Prostate gland (tissue), 2 donors: ENCODE measurements at regions not wholly inside any gene's neighbourhood (a gene's known extent, or its start where the extent isn't known, plus 50 kb on each side); places are given as distances from the start of the nearest gene placed in this dataset.
"Not testable (repeated sequence)": the region's sequence is repeated elsewhere in the genome, so short reads cannot be mapped to it uniquely, and the experiment has no call there.

Experiments
- DNase-seq: peaks from one replicate; pipeline ENCODE4 v3.0.0-alpha.2; 2019; ENCODE audit warnings: low spot score
- H3K27ac ChIP-seq, 2 donors: fragments of 200-600 bp; sonication (generic); 2 replicates each; pipeline ENCODE4 v1.5.1; 2017 to 2019
- H3K27me3 ChIP-seq: fragments of 200-600 bp; sonication (generic); replicated peaks from 2 replicates; pipeline ENCODE4 v1.5.1; 2019; ENCODE audit not compliant: insufficient read depth
- H3K36me3 ChIP-seq, 2 donors: fragments of 200-600 bp; sonication (generic); 1 replicate in 1 of 2; 2 replicates in 1 of 2; pipeline versions ENCODE4 v1.5.1 to v1.8.1; 2017 to 2019
- H3K4me1 ChIP-seq: fragments of 200-600 bp; sonication (generic); replicated peaks from 2 replicates; pipeline ENCODE4 v1.5.1; 2019
- H3K4me3 ChIP-seq, 2 donors: fragments of 200-600 bp; sonication (generic); 2 replicates each; pipeline ENCODE4 v1.5.1; 2017 to 2019
- H3K9me3 ChIP-seq: fragments of 200-600 bp; sonication (generic); 2 replicates; pipeline ENCODE4 v1.5.1; 2017
- POLR2A ChIP-seq: fragments of 450-650 bp; IDR thresholded peaks from one replicate; pipeline ENCODE4 v1.6.1; 2016; ENCODE audit warnings: antibody characterized with exemption, mild to moderate bottlenecking
- POLR2AphosphoS5 ChIP-seq: sonication (generic); formaldehyde crosslinking; IDR thresholded peaks from one replicate; pipeline ENCODE4 v1.6.1; 2017; ENCODE audit warnings: antibody characterized with exemption
- WGBS: methylation state at CpG from one replicate; pipeline ENCODE4 v1.1.5; 2018; 5-methylcytosine and 5-hydroxymethylcytosine counted together
- intact Hi-C: fragments of 100-400 bp; cut with DNase I; formaldehyde crosslinking; loops from one replicate; pipeline ENCODE4 v1.14.2; 2022
- TF ChIP-seq, protein P1 (sequence below), 4 experiments: fragments of 200-600 bp in 2 of 4; fragments of 450-650 bp in 2 of 4; sonication (generic) in 2 of 4; IDR thresholded peaks; 1 replicate in 3 of 4; 2 replicates in 1 of 4; pipeline ENCODE4 v1.5.1; 2016 to 2019; ENCODE audit warnings: antibody characterized with exemption in 4 of 4, mild to moderate bottlenecking in 2 of 4, moderate library complexity in 2 of 4

DNA sequence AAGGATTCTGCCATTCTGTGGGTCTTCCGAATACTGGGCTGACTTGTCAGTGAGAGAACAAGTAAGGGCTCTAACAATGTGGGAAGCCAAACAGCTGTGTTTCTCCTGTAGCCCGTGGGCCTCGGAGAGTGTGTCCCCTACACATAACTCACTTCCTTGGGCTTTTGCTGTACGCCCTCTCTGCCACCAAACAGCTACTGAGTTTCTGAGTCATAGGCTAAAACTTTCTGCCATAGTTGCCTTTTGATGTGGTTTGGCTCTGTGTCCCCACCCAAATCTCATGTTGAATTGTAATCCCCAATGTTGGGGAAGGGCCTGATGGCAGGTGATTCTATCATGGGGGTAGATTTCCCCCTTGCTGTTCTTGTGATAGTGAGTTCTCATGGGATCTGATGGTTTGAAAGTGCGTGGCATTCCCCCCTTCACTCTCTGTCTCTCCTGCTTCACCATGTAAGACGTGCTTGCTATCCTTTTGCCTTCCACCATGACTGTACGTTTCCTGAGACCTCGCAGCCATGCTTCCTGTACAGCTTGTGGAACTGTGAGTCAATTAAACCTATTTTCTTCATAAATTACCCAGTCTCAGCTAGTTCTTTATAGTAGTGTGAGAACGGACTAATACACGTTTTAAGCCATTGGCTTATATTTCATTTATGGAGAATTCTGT is 194.8 kb upstream of the HMCN1 start:
- WGBS, result 83% methylated on average over 10 of the region's 10 CpGs
- Histone ChIP-seq H3K27ac (no peak overlapping the region), H3K9me3 (no peaks in the 10 kb centered on the region), H3K27me3 (no peaks in the 10 kb centered on the region), H3K4me1 (no peaks in the 10 kb centered on the region), H3K36me3 (no peaks in the 10 kb centered on the region), H3K4me3 (no peak overlapping the region)
- no peak for TF ChIP-seq POLR2AphosphoS5
- TF ChIP-seq POLR2A, result no peak
- TF ChIP-seq, protein P1, sequence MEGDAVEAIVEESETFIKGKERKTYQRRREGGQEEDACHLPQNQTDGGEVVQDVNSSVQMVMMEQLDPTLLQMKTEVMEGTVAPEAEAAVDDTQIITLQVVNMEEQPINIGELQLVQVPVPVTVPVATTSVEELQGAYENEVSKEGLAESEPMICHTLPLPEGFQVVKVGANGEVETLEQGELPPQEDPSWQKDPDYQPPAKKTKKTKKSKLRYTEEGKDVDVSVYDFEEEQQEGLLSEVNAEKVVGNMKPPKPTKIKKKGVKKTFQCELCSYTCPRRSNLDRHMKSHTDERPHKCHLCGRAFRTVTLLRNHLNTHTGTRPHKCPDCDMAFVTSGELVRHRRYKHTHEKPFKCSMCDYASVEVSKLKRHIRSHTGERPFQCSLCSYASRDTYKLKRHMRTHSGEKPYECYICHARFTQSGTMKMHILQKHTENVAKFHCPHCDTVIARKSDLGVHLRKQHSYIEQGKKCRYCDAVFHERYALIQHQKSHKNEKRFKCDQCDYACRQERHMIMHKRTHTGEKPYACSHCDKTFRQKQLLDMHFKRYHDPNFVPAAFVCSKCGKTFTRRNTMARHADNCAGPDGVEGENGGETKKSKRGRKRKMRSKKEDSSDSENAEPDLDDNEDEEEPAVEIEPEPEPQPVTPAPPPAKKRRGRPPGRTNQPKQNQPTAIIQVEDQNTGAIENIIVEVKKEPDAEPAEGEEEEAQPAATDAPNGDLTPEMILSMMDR (IDR thresholded peaks at IDR 0.05), result no peak
- no peak for DNase-seq
- intact Hi-C loops, result no loop called here

DNA sequence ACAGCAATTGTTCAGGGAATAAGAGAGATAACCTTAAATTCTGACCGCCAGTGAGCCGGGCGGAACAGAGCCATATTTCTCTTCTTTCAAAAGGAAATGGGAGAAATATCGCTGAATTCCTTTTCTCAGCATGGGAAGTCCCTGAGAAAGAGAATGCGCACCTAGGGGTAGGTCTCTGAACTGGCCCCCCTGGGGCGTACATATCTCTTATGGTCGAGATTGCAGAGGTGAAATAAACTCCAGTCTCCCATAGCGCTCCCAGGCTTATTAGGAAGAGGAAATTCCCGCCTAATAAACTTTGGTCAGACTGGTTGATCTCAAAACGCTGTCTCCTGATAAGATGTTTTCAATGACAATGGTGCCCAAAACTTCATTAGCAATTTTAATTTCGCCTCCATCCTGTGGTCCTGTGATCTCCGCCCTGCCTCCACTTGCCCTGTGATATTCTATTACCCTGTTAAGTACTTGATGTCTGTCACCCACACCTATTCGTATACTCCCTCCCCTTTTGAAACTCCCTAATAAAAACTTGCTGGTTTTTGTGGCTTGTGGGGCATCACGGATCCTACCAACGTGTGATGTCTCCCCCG is 195.8 kb upstream of the HMCN1 start:
- H3K9me3 ChIP-seq, H3K27ac ChIP-seq, H3K27me3 ChIP-seq, intact Hi-C loops, H3K4me1 ChIP-seq, DNase-seq, H3K4me3 ChIP-seq, H3K36me3 ChIP-seq: not testable (repeated sequence)
- 81% methylated on average over 16 of the region's 16 CpGs for WGBS

DNA sequence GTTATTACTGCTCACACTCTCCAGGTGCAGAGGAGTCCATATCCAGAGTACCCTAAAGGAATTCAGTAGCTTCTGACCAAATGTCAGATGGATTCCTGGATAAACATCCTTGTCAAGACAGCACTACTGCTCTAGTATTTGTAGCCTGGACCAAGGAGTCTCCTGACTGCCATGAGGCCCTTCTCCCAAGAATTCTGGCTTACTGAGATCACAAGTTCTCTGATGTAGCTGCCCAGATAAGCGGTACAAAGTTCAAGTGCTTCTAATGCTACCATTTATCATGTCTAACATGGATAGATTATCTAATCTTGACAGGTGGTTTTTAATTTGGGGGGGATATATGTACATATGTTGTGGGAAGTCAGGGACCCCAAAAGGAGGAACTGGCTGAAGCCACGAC is 196.6 kb upstream of the HMCN1 start:
- Histone ChIP-seq H3K9me3 (no peaks in the 10 kb centered on the region), H3K4me1 (no peaks in the 10 kb centered on the region), H3K4me3 (no peak overlapping the region), H3K27me3 (no peaks in the 10 kb centered on the region), H3K36me3 (no peaks in the 10 kb centered on the region), H3K27ac (no peak overlapping the region)
- intact Hi-C loops, result no loop called here
- no peak for DNase-seq
- TF ChIP-seq POLR2AphosphoS5 (no peak), POLR2A (no peak)
- TF ChIP-seq, protein P1 (IDR thresholded peaks at IDR 0.05), result no peak
- 87% methylated on average over 2 of the region's 2 CpGs for WGBS

DNA sequence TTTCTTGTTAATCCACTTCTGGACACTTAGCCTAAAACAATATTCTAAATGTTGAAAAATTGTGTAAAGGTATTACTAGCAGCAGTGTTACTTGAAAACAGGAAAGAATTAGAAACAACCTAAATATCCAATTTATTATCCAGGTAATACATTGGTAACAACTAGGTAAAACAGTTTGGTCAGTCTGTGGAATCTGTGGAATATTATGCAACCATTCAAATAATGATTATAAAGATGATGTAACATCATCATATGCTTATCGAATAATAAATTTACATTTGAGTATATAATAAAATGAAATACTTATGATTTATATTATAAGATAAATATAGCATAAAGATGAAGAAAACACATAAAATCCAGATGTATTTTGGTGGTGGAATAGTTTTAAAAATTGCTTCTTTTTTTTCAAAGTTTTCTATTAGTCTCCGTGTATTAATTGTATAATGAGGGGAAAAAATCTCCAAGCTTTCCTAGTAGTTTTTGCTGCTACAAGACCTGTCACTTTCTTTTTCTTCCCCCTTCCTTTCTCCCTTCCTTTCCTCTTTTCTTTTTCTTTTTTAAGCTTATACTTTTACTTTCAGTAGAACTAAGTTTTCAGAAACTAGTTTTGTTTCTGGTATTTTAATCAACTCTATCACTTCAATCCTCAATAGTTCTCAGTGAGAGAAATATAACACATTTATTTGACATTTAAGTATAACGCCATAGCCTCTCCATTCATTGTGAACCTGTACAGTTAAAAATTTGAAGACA is 197.8 kb upstream of the HMCN1 start:
- Histone ChIP-seq H3K4me3 (no peak overlapping the region), H3K27ac (no peak overlapping the region), H3K27me3 (no peaks in the 10 kb centered on the region), H3K9me3 (no peaks in the 10 kb centered on the region), H3K4me1 (no peaks in the 10 kb centered on the region), H3K36me3 (no peaks in the 10 kb centered on the region)
- TF ChIP-seq POLR2A (no peak), POLR2AphosphoS5 (no peak)
- TF ChIP-seq, protein P1 (IDR thresholded peaks at IDR 0.05), result no peak
- intact Hi-C loops, result no loop called here
- 78% methylated on average over 3 of the region's 3 CpGs for WGBS
- no peak for DNase-seq

DNA sequence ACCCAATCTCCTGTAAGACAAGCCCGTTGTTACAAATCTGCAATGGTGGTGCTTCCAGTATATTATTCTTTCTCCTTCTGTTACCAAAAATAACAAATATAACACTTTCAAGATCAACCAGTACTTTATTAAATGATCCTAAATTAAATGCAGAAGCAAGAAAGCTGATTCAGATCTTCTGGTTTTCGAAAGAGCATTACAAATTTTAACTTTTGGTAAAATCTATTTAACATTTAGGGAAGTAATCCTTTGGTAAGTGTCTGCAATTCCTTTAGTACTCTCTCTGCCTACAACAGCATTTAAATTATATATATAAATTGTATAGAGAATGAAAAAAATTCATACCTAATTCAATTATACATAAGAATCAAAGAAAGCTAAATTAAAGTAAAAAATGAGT is 198.6 kb upstream of the HMCN1 start:
- H3K9me3 ChIP-seq, result no peaks in the 10 kb centered on the region
- H3K27me3 ChIP-seq, result no peaks in the 10 kb centered on the region
- H3K27ac ChIP-seq, result no peak overlapping the region
- intact Hi-C loops, result no loop called here
- no peaks in the 10 kb centered on the region for H3K4me1 ChIP-seq
- 90% methylated on average over 2 of the region's 2 CpGs for WGBS
- DNase-seq, result no peak
- no peak overlapping the region for H3K4me3 ChIP-seq
- TF ChIP-seq POLR2AphosphoS5 (no peak), POLR2A (no peak)
- TF ChIP-seq, protein P1 (IDR thresholded peaks at IDR 0.05), result no peak
- no peaks in the 10 kb centered on the region for H3K36me3 ChIP-seq
